GM21423 (cell line): ENCODE measurements at regions not wholly inside any gene's neighbourhood (a gene's known extent, or its start where the extent isn't known, plus 50 kb on each side); places are given as distances from the start of the nearest gene placed in this dataset.
"Not testable (repeated sequence)": the region's sequence is repeated elsewhere in the genome, so short reads cannot be mapped to it uniquely, and the experiment has no call there.

Experiments used
- ATAC-seq: cut with Tn5 transposase; IDR thresholded peaks from one replicate; pipeline ENCODE4 v1.9.1; 2021; ENCODE audit warnings: mild to moderate bottlenecking, moderate library complexity; ENCODE audit not compliant: unreplicated experiment

DNA sequence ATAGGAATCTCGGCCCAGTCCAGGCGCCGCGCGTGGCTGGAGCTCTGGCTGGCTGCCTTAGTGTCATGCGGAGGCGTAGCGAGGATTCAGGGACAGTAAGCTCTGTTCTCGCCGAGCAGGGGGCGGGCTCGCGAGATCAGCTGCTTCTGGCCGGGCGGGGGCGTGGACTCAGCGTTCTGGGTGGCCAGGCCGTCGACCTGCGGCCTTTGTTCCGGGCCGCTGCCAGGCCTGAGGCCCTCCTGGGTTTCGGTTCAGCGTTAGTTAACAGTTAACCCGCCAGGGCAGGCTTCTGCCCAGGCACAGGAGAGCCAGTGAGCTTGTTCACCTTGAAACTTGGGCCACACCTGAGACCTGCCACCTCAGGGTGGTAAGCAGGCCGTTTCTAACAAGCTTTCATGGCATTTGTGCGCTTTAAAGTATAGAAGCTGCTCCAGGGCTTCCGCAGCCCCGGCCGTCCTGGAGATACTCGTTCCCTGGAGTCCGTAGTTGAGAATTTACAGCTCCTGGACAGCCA, 332.2 kb upstream of the SGCG start:
- ATAC-seq: no peak

GRCh38 chr13:22855926-22856325, 324.9 kb upstream of the SGCG start:
- no peak for ATAC-seq

DNA sequence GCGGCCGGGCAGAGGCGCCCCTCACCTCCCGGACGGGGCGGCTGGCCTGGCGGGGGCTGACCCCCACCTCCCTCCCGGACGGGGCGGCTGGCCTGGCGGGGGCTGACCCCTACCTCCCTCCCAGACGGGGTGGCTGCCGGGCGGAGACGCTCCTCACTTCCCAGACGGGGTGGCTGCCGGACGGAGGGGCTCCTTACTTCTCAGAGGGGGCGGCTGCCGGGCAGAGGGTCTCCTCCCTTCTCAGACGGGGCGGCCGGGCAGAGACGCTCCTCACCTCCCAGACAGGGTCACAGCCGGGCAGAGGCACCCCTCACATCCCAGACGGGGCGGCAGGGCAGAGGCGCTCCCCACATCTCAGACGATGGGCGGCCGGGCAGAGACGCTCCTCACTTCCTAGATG, 321.8 kb upstream of the SGCG start:
- ATAC-seq: not testable (repeated sequence)

DNA sequence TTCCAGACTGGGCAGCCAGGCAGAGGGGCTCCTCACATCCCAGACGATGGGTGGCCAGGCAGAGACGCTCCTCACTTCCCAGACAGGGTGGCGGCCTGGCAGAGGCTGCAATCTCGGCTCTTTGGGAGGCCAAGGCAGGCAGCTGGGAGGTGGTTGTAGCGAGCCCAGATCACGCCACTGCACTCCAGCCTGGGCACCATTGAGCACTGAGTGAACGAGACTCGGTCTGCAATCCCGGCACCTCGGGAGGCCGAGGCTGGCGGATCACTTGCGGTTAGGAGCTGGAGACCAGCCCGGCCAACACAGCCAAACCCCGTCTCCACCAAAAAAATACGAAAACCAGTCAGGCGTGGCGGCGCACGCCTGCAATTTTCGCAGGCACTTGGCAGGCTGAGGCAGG, 321.4 kb upstream of the SGCG start:
- ATAC-seq: not testable (repeated sequence)

DNA sequence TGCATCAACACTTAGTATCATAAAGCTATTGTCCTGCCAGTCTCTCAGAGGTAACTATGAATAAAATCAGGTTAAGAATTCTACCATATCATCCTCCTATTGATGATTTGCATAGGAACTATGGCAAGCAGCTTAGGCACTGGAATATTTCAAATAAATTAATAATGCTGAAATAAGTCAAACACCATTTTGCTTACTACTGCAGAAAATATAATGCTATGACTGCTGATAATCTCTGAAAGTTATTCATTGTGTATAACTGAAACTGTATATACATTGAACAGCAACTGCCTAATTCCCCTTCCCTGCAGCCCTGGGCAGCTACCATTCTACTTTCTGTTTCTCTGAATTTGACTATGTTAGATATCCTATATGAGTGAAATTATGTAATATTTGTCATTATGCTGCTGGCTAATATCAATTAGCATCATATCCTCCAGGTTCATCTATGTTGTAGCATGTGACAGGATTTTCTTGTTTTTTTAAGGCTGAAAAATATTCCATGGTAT, 318.8 kb upstream of the SGCG start:
- no peak for ATAC-seq

GRCh38 chr13:22862478-22862877, 318.3 kb upstream of the SGCG start:
- ATAC-seq: no peak

DNA sequence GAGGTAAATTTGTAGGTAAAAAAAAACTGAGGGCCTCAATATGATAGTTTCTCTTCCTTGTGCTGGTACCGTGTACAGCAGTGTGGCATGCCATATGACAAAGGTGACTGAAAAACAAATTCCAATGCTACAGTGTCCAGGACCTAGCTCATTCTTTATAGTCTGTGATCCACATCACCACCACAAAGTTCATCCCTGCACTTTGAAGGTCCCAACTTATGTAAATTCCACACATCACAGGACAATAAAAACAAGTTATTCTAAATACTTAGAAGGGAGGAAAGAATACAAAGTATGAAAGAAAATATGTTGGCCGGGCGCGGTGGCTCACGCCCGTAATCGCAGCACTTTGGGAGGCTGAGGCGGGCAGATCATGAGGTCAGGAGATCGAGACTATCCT, 314.6 kb upstream of the SGCG start:
- ATAC-seq: no peak

- ATAC-seq: no peak
Observed at GRCh38 chr13:22871231-22871630, 309.5 kb upstream of the SGCG start.

GRCh38 chr13:22874839-22875238, 305.9 kb upstream of the SGCG start:
- ATAC-seq: no peak

- no peak for ATAC-seq
Observed at GRCh38 chr13:22877421-22877820, 303.4 kb upstream of the SGCG start.

DNA sequence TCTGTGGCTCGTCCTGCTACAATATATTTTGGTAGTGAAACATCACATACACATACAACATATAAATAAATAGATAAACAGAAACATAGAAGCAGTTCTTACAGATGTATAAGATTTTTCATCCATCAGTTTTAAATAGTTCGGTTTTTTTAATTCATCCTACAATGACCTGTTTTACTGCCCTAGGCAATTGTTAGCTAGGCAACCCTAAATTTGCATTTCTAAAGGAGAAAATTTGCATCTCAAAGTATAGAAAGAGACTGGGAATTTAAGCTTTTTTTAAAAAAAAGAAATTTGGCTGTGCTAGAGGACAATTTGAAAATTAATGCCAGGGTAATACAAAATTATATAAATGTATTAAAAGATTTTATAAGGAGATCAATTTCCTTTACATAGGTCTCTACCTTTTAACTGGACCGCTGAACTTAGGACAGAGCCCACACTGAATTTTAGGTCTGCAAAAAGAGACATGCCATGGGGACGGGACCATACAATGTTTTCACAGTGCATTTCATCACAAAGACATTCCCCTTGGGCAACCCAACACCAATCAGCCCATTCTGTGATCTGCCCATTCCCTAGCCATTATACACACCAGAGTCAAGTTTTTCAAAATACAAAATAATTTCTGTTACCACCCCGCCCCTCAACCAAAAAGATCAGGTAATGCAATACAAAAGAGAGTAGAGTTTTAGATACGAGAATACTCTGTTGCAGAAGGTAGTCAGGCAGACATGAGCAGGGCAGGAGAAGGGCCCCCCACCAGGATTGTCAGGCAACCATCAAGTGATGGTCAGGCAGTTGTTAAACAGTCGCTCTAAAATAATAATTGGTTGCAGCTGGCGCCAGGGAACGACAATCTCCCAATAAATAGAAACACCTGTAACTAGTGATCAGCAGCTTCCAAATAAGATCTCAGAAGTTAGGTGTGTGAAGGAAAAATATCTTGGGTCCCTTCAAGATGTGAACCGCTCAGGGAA, 299.7 kb upstream of the SGCG start:
- no peak for ATAC-seq

- ATAC-seq: not testable (repeated sequence)
Observed at GRCh38 chr13:22881721-22882608, 298.8 kb upstream of the SGCG start.

- no peak for ATAC-seq
Observed at GRCh38 chr13:22883262-22883840, 297.4 kb upstream of the SGCG start.

GRCh38 chr13:22883956-22884355, 296.8 kb upstream of the SGCG start:
- no peak for ATAC-seq

GRCh38 chr13:22886061-22886460, 294.7 kb upstream of the SGCG start:
- not testable (repeated sequence) for ATAC-seq

- not testable (repeated sequence) for ATAC-seq
Observed at GRCh38 chr13:22889376-22889775, 291.4 kb upstream of the SGCG start.

DNA sequence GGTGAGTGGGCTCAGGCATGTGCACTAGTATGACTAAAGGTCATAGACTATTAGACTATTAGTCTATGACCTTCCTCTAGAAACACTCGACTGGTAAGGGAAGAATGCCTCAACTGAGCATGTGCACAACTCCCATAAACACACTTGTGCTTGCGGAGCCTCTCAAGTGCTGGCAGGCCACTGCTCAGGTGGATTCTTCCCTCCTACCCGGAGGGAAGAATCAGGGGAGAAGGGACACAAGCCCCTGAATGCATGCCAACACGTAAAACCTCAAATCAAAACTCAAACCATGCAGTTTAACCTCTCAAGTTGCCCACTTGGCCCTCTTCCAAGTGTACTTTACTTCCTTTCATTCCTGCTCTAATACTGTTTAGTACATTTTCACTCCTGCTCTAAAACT, 287.6 kb upstream of the SGCG start:
- ATAC-seq: no peak

DNA sequence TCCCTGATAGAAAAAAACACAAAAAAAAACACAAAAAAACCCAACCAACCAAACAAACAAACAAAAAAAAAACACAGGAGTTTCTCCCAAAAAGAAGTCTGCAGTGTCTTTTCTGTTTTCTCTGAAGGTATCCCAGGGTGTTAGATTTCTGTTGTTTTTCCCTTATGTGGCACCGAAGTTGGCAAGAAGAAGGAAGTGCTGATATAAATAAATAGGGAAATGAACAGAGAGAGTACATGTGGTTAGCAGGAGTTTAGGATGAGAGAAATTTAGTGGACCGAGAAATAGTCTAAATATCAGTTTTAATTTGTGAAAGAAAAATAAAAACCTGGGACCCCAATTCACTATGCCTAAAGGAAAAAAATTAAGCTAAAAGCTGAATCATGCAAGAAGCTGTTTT, 287.0 kb upstream of the SGCG start:
- no peak for ATAC-seq

GRCh38 chr13:22897571-22898314, 283.0 kb upstream of the SGCG start:
- ATAC-seq: no peak

DNA sequence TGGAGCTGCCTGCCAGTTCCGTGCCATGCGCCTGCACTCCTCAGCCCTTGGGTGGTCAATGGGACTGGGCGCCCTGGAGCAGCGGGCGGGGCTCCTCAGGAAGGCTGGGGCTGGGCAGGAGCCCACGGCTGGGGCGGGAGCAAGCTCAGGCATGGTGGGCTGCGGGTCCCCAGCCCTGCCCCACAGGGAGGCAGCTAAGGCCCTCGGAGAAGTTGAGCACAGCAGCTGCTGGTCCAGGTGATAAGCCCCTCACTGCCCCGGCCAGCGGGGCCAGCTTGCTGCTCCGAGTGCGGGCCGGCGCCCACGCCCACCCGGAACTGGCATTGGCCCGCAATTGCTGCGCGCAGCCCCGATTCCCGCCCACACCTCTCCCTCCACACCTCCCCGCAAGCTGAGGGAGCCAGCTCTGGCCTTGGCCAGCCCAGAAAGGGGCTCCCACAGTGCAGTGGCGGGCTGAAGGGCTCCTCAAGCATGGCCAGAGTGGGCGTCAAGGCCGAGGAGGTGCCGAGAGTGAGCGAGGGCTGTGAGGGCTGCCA, 280.3 kb upstream of the SGCG start:
- not testable (repeated sequence) for ATAC-seq
